Left lung (tissue), 4 donors: ENCODE measurements at regions not wholly inside any gene's neighbourhood (a gene's known extent, or its start where the extent isn't known, plus 50 kb on each side); places are given as distances from the start of the nearest gene placed in this dataset.

ENCODE experiments used
- ATAC-seq: fragments of 200-7000 bp; cut with Tn5 transposase; one replicate; pipeline ENCODE4 v1.9.1; 2020; ENCODE audit warnings: moderate library complexity
- DNase-seq, 4 donors: peaks; one replicate each; pipeline ENCODE4 v3.0.0-alpha.2; 2013 to 2020
- H3K27ac ChIP-seq, 2 donors: fragments of 200-600 bp; sonication (generic) in 1 of 2; one replicate each; pipeline versions ENCODE4 v1.5.0 to v1.8.0; 2020 to 2021
- H3K27me3 ChIP-seq, 2 donors: fragments of 200-600 bp; sonication (generic) in 1 of 2; one replicate each; pipeline versions ENCODE4 v1.5.0 to v1.8.0; 2020 to 2021
- H3K36me3 ChIP-seq, 2 donors: fragments of 200-600 bp; sonication (generic) in 1 of 2; one replicate each; pipeline versions ENCODE4 v1.5.0 to v1.8.0; 2020 to 2021
- H3K4me1 ChIP-seq, 2 donors: fragments of 200-600 bp; one replicate each; pipeline ENCODE4 v1.8.0; 2021
- H3K4me3 ChIP-seq, 2 donors: fragments of 200-600 bp; sonication (generic) in 1 of 2; one replicate each; pipeline versions ENCODE4 v1.5.0 to v1.8.0; 2020 to 2021; ENCODE audit warnings: mild to moderate bottlenecking in 1 of 2
- H3K9me3 ChIP-seq, 2 donors: fragments of 200-600 bp; sonication (generic) in 1 of 2; one replicate each; pipeline versions ENCODE4 v1.5.0 to v1.8.0; 2020 to 2021
- intact Hi-C, 2 donors: fragments of 100-400 bp; cut with DNase I; formaldehyde crosslinking; loops; one replicate each; pipeline versions ENCODE4 v1.11.2 to v1.14.2; 2022
- TF ChIP-seq, protein P1 (sequence below), 2 donors: fragments of 200-600 bp; sonication (generic) in 1 of 2; IDR thresholded peaks; one replicate each; pipeline versions ENCODE4 v1.5.0 to v1.8.0; 2021; ENCODE audit warnings: antibody characterized with exemption in 2 of 2
- donor health status: DM: no; HTN: yes; CAD: no.
- donor health status: DM: no; HTN: no; CAD: no.

DNA sequence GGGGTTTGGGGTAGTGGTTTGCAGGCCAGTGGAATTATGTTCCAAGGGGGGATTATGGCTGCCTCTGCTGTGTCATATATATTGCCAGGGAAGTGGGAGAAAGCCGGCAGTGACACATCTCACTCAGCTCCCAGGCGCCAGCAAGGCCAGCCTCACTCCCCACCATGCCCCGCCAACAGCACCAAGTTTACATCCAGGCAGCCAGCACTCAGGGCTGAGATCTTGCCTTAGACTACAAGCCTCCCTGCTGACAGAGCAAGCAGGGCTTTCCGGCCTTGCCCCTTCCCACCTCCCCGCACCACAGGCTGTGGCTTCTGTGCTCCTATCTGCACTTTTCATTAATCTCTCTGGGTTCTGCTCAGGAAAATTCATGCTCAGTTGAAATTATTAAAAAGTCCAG is 385.1 kb downstream of the MZT1 start:
- TF ChIP-seq, protein P1, sequence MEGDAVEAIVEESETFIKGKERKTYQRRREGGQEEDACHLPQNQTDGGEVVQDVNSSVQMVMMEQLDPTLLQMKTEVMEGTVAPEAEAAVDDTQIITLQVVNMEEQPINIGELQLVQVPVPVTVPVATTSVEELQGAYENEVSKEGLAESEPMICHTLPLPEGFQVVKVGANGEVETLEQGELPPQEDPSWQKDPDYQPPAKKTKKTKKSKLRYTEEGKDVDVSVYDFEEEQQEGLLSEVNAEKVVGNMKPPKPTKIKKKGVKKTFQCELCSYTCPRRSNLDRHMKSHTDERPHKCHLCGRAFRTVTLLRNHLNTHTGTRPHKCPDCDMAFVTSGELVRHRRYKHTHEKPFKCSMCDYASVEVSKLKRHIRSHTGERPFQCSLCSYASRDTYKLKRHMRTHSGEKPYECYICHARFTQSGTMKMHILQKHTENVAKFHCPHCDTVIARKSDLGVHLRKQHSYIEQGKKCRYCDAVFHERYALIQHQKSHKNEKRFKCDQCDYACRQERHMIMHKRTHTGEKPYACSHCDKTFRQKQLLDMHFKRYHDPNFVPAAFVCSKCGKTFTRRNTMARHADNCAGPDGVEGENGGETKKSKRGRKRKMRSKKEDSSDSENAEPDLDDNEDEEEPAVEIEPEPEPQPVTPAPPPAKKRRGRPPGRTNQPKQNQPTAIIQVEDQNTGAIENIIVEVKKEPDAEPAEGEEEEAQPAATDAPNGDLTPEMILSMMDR (IDR thresholded peaks at IDR 0.05), result no peak
- no peaks in the 10 kb centered on the region for H3K36me3 ChIP-seq
- H3K27ac ChIP-seq, result no peak overlapping the region
- ATAC-seq, result no peak
- DNase-seq, result peak in 1 of 4 donors; percentile 39
- H3K4me1 ChIP-seq, result no peaks in the 10 kb centered on the region
- intact Hi-C loops, result no loop called here
- no peak overlapping the region for H3K4me3 ChIP-seq
- peaks cover 0 to 4% of the 10 kb centered on the region in 2 donors for H3K9me3 ChIP-seq
- no peaks in the 10 kb centered on the region for H3K27me3 ChIP-seq

DNA sequence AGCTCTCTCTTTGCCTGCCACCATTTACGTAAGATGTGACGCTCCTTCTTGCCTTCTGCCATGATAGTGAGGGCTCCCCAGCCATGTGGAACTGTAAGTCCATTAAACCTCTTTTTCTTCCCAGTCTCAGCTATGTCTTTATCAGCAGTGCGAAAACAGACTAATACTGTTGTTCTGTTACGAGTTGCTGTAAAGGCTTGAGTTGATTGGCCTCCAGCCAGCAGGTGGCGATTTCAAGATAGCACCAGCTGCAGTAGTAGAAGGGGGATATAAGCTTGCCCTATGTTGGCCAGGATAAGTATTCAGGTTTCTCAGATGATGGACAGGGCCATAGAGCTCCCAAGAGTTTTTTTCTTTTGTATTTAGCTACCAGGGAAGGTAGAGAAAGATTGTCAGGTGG is 385.5 kb downstream of the MZT1 start:
- TF ChIP-seq, protein P1 (IDR thresholded peaks at IDR 0.05), result no peak
- H3K4me3 ChIP-seq, result no peak overlapping the region
- peaks cover 0 to 4% of the 10 kb centered on the region in 2 donors for H3K9me3 ChIP-seq
- H3K4me1 ChIP-seq, result no peaks in the 10 kb centered on the region
- intact Hi-C loops, result no loop called here
- DNase-seq (no peak), ATAC-seq (no peak)
- no peaks in the 10 kb centered on the region for H3K36me3 ChIP-seq
- no peaks in the 10 kb centered on the region for H3K27me3 ChIP-seq
- H3K27ac ChIP-seq, result no peak overlapping the region

DNA sequence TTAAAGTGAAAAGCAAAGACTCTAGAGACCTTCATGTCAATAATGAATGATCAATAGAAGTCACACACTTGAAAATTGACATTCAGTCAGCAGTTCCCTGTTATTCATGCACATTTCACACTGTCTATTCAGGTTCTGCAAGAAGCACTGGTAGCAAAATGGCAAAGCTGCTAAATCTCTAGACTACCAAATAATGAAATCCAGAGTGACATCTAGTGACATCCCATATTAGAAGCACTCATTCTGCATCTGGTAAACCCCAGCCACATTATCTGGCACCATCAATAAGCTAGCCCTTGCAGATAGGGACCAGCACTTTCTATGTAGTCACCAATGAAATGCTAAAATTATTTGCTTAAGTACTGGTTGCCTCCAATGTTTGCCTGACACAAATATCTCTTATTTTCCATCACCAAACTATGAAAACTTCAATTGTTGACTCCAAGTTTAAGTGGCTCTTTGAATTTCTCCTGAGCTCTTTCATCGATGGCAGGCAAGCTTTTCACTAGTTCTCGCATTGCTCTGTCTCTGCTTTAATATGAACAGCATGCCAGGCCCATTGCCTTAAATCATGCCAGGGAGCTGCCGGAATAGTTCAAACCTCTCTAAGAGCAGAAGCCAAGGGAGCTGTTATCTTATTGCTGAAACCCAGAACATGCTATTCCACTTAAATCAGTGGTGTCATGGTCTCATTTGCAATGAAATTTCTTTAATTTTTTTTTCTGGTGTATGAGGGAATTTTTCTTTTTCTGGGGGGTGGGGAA is 409.9 kb downstream of the MZT1 start:
- TF ChIP-seq, protein P1 (IDR thresholded peaks at IDR 0.05), result no peak
- H3K36me3 ChIP-seq, result no peaks in the 10 kb centered on the region
- intact Hi-C loops, result no loop called here
- H3K27me3 ChIP-seq, result no peaks in the 10 kb centered on the region
- ATAC-seq, result no peak
- DNase-seq, result no peak
- no peak overlapping the region for H3K4me3 ChIP-seq
- H3K27ac ChIP-seq, result no peak overlapping the region
- no peaks in the 10 kb centered on the region for H3K4me1 ChIP-seq
- no peaks in the 10 kb centered on the region for H3K9me3 ChIP-seq

DNA sequence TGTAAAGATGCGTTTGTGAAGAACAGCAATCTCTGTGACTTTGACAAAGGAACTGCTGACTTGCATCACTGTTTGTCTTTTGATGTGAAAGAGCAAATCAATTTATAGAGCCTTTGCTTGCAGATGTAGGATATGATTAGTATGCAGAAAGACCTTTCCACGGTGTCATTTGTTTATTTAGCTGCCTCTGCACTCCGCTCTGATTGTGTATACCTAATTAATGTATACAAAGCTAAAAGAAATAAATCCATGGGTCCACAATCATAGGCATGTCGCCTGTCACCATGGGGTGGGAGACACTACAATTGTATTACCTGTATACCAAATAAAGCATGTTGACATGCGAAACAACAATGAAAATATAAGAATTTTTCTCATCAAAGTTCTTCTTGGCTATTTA is 410.7 kb downstream of the MZT1 start:
- DNase-seq (no peak), ATAC-seq (no peak)
- intact Hi-C loops, result no loop called here
- TF ChIP-seq, protein P1 (IDR thresholded peaks at IDR 0.05), result no peak
- Histone ChIP-seq H3K27ac (no peak overlapping the region), H3K27me3 (no peaks in the 10 kb centered on the region), H3K36me3 (no peaks in the 10 kb centered on the region), H3K9me3 (no peaks in the 10 kb centered on the region), H3K4me1 (no peaks in the 10 kb centered on the region), H3K4me3 (no peak overlapping the region)

DNA sequence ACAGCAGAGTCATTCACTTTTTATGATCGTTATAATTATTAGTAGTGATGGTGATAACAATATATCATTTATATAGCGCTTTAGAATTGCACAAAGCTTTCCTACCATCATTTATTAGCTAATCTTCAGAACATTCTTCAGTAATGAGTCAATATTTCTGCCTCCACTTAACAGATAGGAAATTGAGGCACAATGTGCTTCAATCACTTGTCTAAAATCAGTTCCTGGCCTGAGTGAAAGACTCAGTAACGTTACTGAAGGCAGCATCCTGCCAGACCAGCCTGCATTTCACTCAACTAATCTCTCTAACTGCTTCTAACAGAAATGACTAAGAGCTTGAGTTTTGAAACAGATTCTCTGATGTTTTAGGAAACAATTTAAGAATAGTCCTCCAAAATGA is 412.1 kb downstream of the MZT1 start:
- Histone ChIP-seq H3K27ac (no peak overlapping the region), H3K9me3 (no peaks in the 10 kb centered on the region), H3K27me3 (no peaks in the 10 kb centered on the region), H3K36me3 (no peaks in the 10 kb centered on the region), H3K4me3 (no peak overlapping the region), H3K4me1 (no peaks in the 10 kb centered on the region)
- no peak for DNase-seq
- intact Hi-C loops, result no loop called here
- TF ChIP-seq, protein P1 (IDR thresholded peaks at IDR 0.05), result no peak
- no peak for ATAC-seq
